ENCODE measurements at regions not wholly inside any gene's neighbourhood (a gene's known extent, or its start where the extent isn't known, plus 50 kb on each side); places are given as distances from the start of the nearest gene placed in this dataset.

DNA sequence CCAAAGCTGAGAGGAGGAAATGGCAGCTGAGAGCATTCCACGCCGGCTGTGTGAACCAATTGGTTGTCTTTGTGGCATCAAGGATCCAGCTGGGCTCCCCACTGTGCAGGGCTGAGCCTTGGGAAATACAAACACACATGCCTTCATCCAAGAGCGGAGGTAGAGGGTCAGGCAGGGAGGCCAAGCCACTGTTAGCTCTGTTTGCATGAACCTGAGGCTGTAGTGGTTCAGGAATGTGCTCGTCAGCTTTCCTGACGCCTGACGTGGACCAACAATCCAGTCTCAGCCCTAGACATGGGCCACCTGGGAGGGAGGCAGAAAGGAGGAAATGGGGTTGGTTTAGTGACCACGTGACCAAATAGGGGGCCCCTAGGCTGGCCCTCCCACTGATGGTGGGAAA is 276.9 kb downstream of the TLE3 start (continued):
- TF ChIP-seq, protein P1, sequence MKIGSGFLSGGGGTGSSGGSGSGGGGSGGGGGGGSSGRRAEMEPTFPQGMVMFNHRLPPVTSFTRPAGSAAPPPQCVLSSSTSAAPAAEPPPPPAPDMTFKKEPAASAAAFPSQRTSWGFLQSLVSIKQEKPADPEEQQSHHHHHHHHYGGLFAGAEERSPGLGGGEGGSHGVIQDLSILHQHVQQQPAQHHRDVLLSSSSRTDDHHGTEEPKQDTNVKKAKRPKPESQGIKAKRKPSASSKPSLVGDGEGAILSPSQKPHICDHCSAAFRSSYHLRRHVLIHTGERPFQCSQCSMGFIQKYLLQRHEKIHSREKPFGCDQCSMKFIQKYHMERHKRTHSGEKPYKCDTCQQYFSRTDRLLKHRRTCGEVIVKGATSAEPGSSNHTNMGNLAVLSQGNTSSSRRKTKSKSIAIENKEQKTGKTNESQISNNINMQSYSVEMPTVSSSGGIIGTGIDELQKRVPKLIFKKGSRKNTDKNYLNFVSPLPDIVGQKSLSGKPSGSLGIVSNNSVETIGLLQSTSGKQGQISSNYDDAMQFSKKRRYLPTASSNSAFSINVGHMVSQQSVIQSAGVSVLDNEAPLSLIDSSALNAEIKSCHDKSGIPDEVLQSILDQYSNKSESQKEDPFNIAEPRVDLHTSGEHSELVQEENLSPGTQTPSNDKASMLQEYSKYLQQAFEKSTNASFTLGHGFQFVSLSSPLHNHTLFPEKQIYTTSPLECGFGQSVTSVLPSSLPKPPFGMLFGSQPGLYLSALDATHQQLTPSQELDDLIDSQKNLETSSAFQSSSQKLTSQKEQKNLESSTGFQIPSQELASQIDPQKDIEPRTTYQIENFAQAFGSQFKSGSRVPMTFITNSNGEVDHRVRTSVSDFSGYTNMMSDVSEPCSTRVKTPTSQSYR (CRISPR knock-in tag; IDR thresholded peaks at IDR 0.05): no peak
- no peak for TF ChIP-seq ZNF396 (CRISPR knock-in tag; IDR thresholded peaks at IDR 0.05; ENCODE audit: borderline replicate concordance)
- TF ChIP-seq, protein P2, sequence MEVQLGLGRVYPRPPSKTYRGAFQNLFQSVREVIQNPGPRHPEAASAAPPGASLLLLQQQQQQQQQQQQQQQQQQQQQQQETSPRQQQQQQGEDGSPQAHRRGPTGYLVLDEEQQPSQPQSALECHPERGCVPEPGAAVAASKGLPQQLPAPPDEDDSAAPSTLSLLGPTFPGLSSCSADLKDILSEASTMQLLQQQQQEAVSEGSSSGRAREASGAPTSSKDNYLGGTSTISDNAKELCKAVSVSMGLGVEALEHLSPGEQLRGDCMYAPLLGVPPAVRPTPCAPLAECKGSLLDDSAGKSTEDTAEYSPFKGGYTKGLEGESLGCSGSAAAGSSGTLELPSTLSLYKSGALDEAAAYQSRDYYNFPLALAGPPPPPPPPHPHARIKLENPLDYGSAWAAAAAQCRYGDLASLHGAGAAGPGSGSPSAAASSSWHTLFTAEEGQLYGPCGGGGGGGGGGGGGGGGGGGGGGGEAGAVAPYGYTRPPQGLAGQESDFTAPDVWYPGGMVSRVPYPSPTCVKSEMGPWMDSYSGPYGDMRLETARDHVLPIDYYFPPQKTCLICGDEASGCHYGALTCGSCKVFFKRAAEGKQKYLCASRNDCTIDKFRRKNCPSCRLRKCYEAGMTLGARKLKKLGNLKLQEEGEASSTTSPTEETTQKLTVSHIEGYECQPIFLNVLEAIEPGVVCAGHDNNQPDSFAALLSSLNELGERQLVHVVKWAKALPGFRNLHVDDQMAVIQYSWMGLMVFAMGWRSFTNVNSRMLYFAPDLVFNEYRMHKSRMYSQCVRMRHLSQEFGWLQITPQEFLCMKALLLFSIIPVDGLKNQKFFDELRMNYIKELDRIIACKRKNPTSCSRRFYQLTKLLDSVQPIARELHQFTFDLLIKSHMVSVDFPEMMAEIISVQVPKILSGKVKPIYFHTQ (CRISPR knock-in tag; IDR thresholded peaks at IDR 0.05): no peak
- TF ChIP-seq, protein P3, sequence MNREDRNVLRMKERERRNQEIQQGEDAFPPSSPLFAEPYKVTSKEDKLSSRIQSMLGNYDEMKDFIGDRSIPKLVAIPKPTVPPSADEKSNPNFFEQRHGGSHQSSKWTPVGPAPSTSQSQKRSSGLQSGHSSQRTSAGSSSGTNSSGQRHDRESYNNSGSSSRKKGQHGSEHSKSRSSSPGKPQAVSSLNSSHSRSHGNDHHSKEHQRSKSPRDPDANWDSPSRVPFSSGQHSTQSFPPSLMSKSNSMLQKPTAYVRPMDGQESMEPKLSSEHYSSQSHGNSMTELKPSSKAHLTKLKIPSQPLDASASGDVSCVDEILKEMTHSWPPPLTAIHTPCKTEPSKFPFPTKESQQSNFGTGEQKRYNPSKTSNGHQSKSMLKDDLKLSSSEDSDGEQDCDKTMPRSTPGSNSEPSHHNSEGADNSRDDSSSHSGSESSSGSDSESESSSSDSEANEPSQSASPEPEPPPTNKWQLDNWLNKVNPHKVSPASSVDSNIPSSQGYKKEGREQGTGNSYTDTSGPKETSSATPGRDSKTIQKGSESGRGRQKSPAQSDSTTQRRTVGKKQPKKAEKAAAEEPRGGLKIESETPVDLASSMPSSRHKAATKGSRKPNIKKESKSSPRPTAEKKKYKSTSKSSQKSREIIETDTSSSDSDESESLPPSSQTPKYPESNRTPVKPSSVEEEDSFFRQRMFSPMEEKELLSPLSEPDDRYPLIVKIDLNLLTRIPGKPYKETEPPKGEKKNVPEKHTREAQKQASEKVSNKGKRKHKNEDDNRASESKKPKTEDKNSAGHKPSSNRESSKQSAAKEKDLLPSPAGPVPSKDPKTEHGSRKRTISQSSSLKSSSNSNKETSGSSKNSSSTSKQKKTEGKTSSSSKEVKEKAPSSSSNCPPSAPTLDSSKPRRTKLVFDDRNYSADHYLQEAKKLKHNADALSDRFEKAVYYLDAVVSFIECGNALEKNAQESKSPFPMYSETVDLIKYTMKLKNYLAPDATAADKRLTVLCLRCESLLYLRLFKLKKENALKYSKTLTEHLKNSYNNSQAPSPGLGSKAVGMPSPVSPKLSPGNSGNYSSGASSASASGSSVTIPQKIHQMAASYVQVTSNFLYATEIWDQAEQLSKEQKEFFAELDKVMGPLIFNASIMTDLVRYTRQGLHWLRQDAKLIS (CRISPR knock-in tag; IDR thresholded peaks at IDR 0.05; ENCODE audit: borderline replicate concordance): no peak
- TF ChIP-seq, protein P4, sequence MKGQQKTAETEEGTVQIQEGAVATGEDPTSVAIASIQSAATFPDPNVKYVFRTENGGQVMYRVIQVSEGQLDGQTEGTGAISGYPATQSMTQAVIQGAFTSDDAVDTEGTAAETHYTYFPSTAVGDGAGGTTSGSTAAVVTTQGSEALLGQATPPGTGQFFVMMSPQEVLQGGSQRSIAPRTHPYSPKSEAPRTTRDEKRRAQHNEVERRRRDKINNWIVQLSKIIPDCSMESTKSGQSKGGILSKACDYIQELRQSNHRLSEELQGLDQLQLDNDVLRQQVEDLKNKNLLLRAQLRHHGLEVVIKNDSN (CRISPR knock-in tag; IDR thresholded peaks at IDR 0.05): peak; percentile 59; the same call in 1 of the 2 replicates
- TF ChIP-seq FOXK1 (CRISPR knock-in tag; IDR thresholded peaks at IDR 0.05): peak; percentile 58; the same call in 1 of the 2 replicates
- TF ChIP-seq, protein P5, sequence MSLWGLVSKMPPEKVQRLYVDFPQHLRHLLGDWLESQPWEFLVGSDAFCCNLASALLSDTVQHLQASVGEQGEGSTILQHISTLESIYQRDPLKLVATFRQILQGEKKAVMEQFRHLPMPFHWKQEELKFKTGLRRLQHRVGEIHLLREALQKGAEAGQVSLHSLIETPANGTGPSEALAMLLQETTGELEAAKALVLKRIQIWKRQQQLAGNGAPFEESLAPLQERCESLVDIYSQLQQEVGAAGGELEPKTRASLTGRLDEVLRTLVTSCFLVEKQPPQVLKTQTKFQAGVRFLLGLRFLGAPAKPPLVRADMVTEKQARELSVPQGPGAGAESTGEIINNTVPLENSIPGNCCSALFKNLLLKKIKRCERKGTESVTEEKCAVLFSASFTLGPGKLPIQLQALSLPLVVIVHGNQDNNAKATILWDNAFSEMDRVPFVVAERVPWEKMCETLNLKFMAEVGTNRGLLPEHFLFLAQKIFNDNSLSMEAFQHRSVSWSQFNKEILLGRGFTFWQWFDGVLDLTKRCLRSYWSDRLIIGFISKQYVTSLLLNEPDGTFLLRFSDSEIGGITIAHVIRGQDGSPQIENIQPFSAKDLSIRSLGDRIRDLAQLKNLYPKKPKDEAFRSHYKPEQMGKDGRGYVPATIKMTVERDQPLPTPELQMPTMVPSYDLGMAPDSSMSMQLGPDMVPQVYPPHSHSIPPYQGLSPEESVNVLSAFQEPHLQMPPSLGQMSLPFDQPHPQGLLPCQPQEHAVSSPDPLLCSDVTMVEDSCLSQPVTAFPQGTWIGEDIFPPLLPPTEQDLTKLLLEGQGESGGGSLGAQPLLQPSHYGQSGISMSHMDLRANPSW (CRISPR knock-in tag; conservative IDR thresholded peaks at IDR 0.05; ENCODE audit: low read depth): no peak
- TF ChIP-seq, protein P6, sequence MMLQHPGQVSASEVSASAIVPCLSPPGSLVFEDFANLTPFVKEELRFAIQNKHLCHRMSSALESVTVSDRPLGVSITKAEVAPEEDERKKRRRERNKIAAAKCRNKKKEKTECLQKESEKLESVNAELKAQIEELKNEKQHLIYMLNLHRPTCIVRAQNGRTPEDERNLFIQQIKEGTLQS (CRISPR knock-in tag; conservative IDR thresholded peaks at IDR 0.05): no peak
- TF ChIP-seq, protein P7, sequence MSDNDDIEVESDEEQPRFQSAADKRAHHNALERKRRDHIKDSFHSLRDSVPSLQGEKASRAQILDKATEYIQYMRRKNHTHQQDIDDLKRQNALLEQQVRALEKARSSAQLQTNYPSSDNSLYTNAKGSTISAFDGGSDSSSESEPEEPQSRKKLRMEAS (CRISPR knock-in tag; IDR thresholded peaks at IDR 0.05): peak; percentile 52; the same call in 1 of the 2 replicates
- TF ChIP-seq ZBTB21 (CRISPR knock-in tag; IDR thresholded peaks at IDR 0.05; ENCODE audit: borderline replicate concordance): peak; percentile 73; the same call in 1 of the 2 replicates
- TF ChIP-seq ZNF263 (CRISPR knock-in tag; IDR thresholded peaks at IDR 0.05; ENCODE audit: low read depth): no peak
- TF ChIP-seq, protein P8, sequence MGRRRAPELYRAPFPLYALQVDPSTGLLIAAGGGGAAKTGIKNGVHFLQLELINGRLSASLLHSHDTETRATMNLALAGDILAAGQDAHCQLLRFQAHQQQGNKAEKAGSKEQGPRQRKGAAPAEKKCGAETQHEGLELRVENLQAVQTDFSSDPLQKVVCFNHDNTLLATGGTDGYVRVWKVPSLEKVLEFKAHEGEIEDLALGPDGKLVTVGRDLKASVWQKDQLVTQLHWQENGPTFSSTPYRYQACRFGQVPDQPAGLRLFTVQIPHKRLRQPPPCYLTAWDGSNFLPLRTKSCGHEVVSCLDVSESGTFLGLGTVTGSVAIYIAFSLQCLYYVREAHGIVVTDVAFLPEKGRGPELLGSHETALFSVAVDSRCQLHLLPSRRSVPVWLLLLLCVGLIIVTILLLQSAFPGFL (CRISPR knock-in tag; IDR thresholded peaks at IDR 0.05; ENCODE audit: borderline replicate concordance): no peak
- TF ChIP-seq, protein P9, sequence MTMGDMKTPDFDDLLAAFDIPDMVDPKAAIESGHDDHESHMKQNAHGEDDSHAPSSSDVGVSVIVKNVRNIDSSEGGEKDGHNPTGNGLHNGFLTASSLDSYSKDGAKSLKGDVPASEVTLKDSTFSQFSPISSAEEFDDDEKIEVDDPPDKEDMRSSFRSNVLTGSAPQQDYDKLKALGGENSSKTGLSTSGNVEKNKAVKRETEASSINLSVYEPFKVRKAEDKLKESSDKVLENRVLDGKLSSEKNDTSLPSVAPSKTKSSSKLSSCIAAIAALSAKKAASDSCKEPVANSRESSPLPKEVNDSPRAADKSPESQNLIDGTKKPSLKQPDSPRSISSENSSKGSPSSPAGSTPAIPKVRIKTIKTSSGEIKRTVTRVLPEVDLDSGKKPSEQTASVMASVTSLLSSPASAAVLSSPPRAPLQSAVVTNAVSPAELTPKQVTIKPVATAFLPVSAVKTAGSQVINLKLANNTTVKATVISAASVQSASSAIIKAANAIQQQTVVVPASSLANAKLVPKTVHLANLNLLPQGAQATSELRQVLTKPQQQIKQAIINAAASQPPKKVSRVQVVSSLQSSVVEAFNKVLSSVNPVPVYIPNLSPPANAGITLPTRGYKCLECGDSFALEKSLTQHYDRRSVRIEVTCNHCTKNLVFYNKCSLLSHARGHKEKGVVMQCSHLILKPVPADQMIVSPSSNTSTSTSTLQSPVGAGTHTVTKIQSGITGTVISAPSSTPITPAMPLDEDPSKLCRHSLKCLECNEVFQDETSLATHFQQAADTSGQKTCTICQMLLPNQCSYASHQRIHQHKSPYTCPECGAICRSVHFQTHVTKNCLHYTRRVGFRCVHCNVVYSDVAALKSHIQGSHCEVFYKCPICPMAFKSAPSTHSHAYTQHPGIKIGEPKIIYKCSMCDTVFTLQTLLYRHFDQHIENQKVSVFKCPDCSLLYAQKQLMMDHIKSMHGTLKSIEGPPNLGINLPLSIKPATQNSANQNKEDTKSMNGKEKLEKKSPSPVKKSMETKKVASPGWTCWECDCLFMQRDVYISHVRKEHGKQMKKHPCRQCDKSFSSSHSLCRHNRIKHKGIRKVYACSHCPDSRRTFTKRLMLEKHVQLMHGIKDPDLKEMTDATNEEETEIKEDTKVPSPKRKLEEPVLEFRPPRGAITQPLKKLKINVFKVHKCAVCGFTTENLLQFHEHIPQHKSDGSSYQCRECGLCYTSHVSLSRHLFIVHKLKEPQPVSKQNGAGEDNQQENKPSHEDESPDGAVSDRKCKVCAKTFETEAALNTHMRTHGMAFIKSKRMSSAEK (CRISPR knock-in tag; IDR thresholded peaks at IDR 0.05; ENCODE audit: borderline replicate concordance): 0 out of 2 replicates have a peak, but pooled peaks have one; percentile 70

All from WTC11 (cell line).